MM.1S (cell line): ENCODE measurements at regions not wholly inside any gene's neighbourhood (a gene's known extent, or its start where the extent isn't known, plus 50 kb on each side); places are given as distances from the start of the nearest gene placed in this dataset.

Experiments
- EZH2phosphoT487 ChIP-seq: fragments of 300-600 bp; sonication (generic); IDR thresholded peaks from 2 replicates; pipeline ENCODE4 v1.6.1; 2018; ENCODE audit warnings: antibody characterized with exemption, low read length
- TF ChIP-seq, protein P1 (sequence below): fragments of 300-600 bp; sonication (generic); IDR thresholded peaks from 2 replicates; pipeline ENCODE4 v1.5.1; 2016; ENCODE audit warnings: antibody characterized with exemption, low read length, mixed read lengths

DNA sequence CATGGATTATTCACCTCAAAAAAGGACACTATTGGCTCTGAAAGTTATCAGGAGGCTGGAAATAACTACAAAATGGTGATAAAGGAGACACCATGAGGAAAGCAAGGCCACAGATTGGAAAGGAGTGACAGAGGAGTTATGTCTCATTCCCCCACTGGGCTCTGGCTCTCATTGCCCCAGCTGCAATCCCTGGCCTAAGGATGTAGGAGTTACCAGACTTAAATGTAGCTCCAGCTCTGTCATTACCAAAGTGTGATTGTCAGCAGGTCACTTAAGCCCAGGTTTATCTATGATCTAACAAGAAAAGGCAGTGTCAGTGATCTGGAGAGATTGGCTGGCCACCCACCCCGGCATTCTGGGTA is 1228.2 kb upstream of the DDX18 start:
- TF ChIP-seq, protein P1, sequence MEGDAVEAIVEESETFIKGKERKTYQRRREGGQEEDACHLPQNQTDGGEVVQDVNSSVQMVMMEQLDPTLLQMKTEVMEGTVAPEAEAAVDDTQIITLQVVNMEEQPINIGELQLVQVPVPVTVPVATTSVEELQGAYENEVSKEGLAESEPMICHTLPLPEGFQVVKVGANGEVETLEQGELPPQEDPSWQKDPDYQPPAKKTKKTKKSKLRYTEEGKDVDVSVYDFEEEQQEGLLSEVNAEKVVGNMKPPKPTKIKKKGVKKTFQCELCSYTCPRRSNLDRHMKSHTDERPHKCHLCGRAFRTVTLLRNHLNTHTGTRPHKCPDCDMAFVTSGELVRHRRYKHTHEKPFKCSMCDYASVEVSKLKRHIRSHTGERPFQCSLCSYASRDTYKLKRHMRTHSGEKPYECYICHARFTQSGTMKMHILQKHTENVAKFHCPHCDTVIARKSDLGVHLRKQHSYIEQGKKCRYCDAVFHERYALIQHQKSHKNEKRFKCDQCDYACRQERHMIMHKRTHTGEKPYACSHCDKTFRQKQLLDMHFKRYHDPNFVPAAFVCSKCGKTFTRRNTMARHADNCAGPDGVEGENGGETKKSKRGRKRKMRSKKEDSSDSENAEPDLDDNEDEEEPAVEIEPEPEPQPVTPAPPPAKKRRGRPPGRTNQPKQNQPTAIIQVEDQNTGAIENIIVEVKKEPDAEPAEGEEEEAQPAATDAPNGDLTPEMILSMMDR = no peak
- TF ChIP-seq EZH2phosphoT487 = no peak
